ENCODE measurements at regions not wholly inside any gene's neighbourhood (a gene's known extent, or its start where the extent isn't known, plus 50 kb on each side); places are given as distances from the start of the nearest gene placed in this dataset.

DNA sequence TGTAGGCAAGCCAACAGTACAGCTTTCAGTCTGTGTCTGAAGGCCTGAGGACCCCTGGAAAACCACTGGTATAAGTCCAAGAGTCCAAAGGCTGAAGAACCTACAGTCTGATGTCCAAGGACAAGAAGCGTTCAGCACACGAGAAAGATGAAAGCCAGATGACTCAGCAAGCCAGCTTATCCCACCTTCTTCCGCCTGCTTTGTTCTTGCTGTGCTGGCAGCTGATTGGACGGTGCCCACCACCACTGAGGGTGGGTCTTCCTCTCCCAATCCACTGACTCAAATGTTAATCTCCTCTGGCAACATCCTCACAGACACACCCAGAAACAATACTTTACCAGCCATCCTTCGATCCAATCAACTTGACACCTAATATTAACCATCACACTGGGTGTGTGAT, 59.0 kb upstream of the PDZRN3 start:
- TF ChIP-seq YY1 (IDR thresholded peaks at IDR 0.05) (no peak), MAX (IDR thresholded peaks at IDR 0.05) (no peak), RAD21 (IDR thresholded peaks at IDR 0.05) (no peak), SP1 (IDR thresholded peaks at IDR 0.05) (no peak)
- TF ChIP-seq, protein P1, sequence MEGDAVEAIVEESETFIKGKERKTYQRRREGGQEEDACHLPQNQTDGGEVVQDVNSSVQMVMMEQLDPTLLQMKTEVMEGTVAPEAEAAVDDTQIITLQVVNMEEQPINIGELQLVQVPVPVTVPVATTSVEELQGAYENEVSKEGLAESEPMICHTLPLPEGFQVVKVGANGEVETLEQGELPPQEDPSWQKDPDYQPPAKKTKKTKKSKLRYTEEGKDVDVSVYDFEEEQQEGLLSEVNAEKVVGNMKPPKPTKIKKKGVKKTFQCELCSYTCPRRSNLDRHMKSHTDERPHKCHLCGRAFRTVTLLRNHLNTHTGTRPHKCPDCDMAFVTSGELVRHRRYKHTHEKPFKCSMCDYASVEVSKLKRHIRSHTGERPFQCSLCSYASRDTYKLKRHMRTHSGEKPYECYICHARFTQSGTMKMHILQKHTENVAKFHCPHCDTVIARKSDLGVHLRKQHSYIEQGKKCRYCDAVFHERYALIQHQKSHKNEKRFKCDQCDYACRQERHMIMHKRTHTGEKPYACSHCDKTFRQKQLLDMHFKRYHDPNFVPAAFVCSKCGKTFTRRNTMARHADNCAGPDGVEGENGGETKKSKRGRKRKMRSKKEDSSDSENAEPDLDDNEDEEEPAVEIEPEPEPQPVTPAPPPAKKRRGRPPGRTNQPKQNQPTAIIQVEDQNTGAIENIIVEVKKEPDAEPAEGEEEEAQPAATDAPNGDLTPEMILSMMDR (IDR thresholded peaks at IDR 0.05; ENCODE audit: low read depth, low read length, missing input control) = no peak
- TF ChIP-seq, protein P2, sequence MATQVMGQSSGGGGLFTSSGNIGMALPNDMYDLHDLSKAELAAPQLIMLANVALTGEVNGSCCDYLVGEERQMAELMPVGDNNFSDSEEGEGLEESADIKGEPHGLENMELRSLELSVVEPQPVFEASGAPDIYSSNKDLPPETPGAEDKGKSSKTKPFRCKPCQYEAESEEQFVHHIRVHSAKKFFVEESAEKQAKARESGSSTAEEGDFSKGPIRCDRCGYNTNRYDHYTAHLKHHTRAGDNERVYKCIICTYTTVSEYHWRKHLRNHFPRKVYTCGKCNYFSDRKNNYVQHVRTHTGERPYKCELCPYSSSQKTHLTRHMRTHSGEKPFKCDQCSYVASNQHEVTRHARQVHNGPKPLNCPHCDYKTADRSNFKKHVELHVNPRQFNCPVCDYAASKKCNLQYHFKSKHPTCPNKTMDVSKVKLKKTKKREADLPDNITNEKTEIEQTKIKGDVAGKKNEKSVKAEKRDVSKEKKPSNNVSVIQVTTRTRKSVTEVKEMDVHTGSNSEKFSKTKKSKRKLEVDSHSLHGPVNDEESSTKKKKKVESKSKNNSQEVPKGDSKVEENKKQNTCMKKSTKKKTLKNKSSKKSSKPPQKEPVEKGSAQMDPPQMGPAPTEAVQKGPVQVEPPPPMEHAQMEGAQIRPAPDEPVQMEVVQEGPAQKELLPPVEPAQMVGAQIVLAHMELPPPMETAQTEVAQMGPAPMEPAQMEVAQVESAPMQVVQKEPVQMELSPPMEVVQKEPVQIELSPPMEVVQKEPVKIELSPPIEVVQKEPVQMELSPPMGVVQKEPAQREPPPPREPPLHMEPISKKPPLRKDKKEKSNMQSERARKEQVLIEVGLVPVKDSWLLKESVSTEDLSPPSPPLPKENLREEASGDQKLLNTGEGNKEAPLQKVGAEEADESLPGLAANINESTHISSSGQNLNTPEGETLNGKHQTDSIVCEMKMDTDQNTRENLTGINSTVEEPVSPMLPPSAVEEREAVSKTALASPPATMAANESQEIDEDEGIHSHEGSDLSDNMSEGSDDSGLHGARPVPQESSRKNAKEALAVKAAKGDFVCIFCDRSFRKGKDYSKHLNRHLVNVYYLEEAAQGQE (IDR thresholded peaks at IDR 0.05) = no peak
- TF ChIP-seq, protein P3, sequence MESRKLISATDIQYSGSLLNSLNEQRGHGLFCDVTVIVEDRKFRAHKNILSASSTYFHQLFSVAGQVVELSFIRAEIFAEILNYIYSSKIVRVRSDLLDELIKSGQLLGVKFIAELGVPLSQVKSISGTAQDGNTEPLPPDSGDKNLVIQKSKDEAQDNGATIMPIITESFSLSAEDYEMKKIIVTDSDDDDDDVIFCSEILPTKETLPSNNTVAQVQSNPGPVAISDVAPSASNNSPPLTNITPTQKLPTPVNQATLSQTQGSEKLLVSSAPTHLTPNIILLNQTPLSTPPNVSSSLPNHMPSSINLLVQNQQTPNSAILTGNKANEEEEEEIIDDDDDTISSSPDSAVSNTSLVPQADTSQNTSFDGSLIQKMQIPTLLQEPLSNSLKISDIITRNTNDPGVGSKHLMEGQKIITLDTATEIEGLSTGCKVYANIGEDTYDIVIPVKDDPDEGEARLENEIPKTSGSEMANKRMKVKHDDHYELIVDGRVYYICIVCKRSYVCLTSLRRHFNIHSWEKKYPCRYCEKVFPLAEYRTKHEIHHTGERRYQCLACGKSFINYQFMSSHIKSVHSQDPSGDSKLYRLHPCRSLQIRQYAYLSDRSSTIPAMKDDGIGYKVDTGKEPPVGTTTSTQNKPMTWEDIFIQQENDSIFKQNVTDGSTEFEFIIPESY (IDR thresholded peaks at IDR 0.05) = no peak
